CD14-positive monocyte (primary cell): ENCODE measurements at regions not wholly inside any gene's neighbourhood (a gene's known extent, or its start where the extent isn't known, plus 50 kb on each side); places are given as distances from the start of the nearest gene placed in this dataset.

Experiments used
- DNase-seq, 3 donors: peaks; one replicate each; pipeline ENCODE4 v3.0.0-alpha.2; 2011 to 2022
- H2AFZ ChIP-seq: 2 replicates; pipeline ENCODE4 v1.6.0; 2012; ENCODE audit warnings: mild to moderate bottlenecking, low read depth, low read length, inconsistent platforms; ENCODE audit not compliant: insufficient read depth, poor library complexity, severe bottlenecking
- H3K27ac ChIP-seq, 2 donors: 1 replicate in 1 of 2; 2 replicates in 1 of 2; pipeline ENCODE4 v1.5.1; 2012 to 2013; ENCODE audit warnings: low read length in 2 of 2, control low read depth in 1 of 2, inconsistent platforms in 1 of 2, low read depth in 1 of 2, mild to moderate bottlenecking in 1 of 2
- H3K27me3 ChIP-seq, 2 donors: one replicate each; pipeline versions ENCODE4 v1.6.0 to v1.6.1; 2011 to 2013; ENCODE audit warnings: low read length in 2 of 2; ENCODE audit not compliant: control insufficient read depth in 2 of 2, insufficient read depth in 2 of 2
- H3K36me3 ChIP-seq, 2 donors: replicated peaks in 1 of 2; 1 replicate in 1 of 2; 2 replicates in 1 of 2; pipeline versions ENCODE4 v1.5.1 to v1.6.1; 2012 to 2013; ENCODE audit warnings: low read length in 2 of 2, control low read depth in 1 of 2, inconsistent platforms in 1 of 2, mild to moderate bottlenecking in 1 of 2; ENCODE audit not compliant: insufficient read depth in 2 of 2, control insufficient read depth in 1 of 2
- H3K4me1 ChIP-seq, 2 donors: 1 replicate in 1 of 2; 2 replicates in 1 of 2; pipeline versions ENCODE4 v1.5.1 to v1.6.1; 2012 to 2013; ENCODE audit warnings: low read length in 2 of 2, control low read depth in 1 of 2, inconsistent platforms in 1 of 2, mild to moderate bottlenecking in 1 of 2, moderate library complexity in 1 of 2; ENCODE audit not compliant: insufficient read depth in 2 of 2, control insufficient read depth in 1 of 2
- H3K4me2 ChIP-seq: replicated peaks from 2 replicates; pipeline ENCODE3; 2012; ENCODE audit warnings: low read length, moderate library complexity, mild to moderate bottlenecking; ENCODE audit not compliant: poor library complexity, severe bottlenecking; ENCODE audit errors: extremely low read depth
- H3K4me3 ChIP-seq, 3 experiments: fragments of 200-600 bp in 1 of 3; sonication (generic) in 1 of 3; replicated peaks in 1 of 3; 1 replicate in 2 of 3; 2 replicates in 1 of 3; pipeline ENCODE4 v1.5.1; 2011 to 2013; ENCODE audit warnings: low read length in 3 of 3, mild to moderate bottlenecking in 3 of 3, control low read depth in 2 of 3, low read depth in 2 of 3, inconsistent platforms in 1 of 3, moderate library complexity in 1 of 3
- H3K79me2 ChIP-seq: 2 replicates; pipeline ENCODE4 v1.6.0; 2012; ENCODE audit warnings: mild to moderate bottlenecking, control low read depth, inconsistent platforms, low read length, moderate library complexity; ENCODE audit not compliant: insufficient read depth
- H3K9ac ChIP-seq: 2 replicates; pipeline ENCODE4 v1.6.0; 2017; ENCODE audit warnings: low read length, mild to moderate bottlenecking; ENCODE audit not compliant: insufficient read depth, poor library complexity, severe bottlenecking
- H3K9me3 ChIP-seq, 2 donors: replicated peaks in 1 of 2; 1 replicate in 1 of 2; 2 replicates in 1 of 2; pipeline versions ENCODE4 v1.5.1 to v1.6.1; 2012 to 2013; ENCODE audit warnings: low read length in 2 of 2, control low read depth in 1 of 2; ENCODE audit not compliant: control insufficient read depth in 1 of 2, insufficient read depth in 1 of 2
- H4K20me1 ChIP-seq: 2 replicates; pipeline ENCODE4 v1.6.0; 2012; ENCODE audit warnings: mild to moderate bottlenecking, low read length, control low read depth, moderate library complexity; ENCODE audit not compliant: insufficient read depth
- H3K27ac Mint-ChIP-seq, 7 donors: one replicate each; pipeline ENCODE4 v1.8.0; 2020; ENCODE audit warnings: mild to moderate bottlenecking in 7 of 7, mixed read lengths in 7 of 7, moderate library complexity in 6 of 7, inconsistent platforms in 2 of 7
- H3K27me3 Mint-ChIP-seq, 3 donors: one replicate each; pipeline ENCODE4 v1.8.0; 2021 to 2022; ENCODE audit warnings: low read depth in 3 of 3, mild to moderate bottlenecking in 3 of 3, mixed read lengths in 3 of 3, moderate library complexity in 3 of 3, inconsistent platforms in 1 of 3
- H3K36me3 Mint-ChIP-seq, 2 donors: one replicate each; pipeline ENCODE4 v1.8.0; 2020; ENCODE audit warnings: mixed read lengths in 2 of 2, inconsistent platforms in 1 of 2, mild to moderate bottlenecking in 1 of 2
- H3K4me1 Mint-ChIP-seq: one replicate; pipeline ENCODE4 v1.8.0; 2020; ENCODE audit warnings: mild to moderate bottlenecking, mixed read lengths
- H3K4me3 Mint-ChIP-seq, 2 donors: one replicate each; pipeline ENCODE4 v1.8.0; 2020; ENCODE audit warnings: mild to moderate bottlenecking in 2 of 2, mixed read lengths in 2 of 2, moderate library complexity in 1 of 2
- H3K9me3 Mint-ChIP-seq, 7 donors: one replicate each; pipeline ENCODE4 v1.8.0; 2020 to 2022; ENCODE audit warnings: mixed read lengths in 7 of 7, mild to moderate bottlenecking in 6 of 7, moderate library complexity in 6 of 7, inconsistent platforms in 2 of 7
- WGBS: methylation state at CpG from one replicate; pipeline ENCODE4 v1.1.5; 2013; ENCODE audit warnings: missing lambda C conversion rate; ENCODE audit not compliant: insufficient coverage; 5-methylcytosine and 5-hydroxymethylcytosine counted together
- intact Hi-C, 2 donors: fragments of 100-400 bp; cut with micrococcal nuclease; formaldehyde crosslinking; loops; one replicate each; pipeline versions ENCODE4 v1.15.0 to v1.15.1; 2023
- TF ChIP-seq, protein P1 (sequence below): fragments of 200-600 bp; IDR thresholded peaks from one replicate; pipeline ENCODE4 v1.8.0; 2022; ENCODE audit warnings: antibody characterized with exemption, mild to moderate bottlenecking

DNA sequence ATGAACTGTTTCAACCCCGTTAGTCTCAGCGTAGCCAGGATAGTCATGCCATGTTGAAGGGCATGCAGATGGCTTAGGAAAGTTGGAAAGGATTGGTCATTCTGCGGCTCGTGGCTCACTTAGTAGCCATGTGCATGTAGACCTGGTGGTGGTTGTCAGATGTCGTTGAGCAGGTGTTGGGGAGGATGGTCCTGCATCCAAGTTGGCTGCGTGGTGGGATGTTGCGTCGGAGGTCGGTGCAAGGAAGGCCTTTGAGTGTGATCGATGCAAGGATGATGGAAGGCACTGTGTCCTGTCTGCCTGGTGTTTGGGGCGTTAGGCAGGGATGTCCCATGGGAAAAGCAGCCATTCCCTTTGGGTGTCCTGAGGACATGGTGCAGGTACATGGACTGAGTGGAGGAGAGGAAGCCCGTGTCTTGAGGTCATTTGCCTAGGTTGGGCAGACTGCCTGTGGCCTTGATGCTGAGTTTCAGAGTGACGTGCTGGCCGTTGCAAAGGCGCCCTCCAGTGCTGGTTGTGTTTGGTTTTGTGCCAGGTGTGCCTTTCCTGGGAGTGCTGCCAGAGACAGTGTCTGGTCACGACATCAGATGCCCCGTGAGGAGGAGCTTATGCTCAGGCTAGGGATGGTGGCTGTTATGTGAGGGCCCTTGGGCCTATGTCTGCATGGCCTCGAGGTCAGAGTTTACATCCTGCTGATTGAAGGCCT, 103.4 kb downstream of the SNRPN start:
- peak overlapping the region in 1 of 3 experiments; percentile 23 for H3K4me3 ChIP-seq
- peaks cover 2 to 40% of the 10 kb centered on the region in 2 donors for H3K36me3 Mint-ChIP-seq
- H2AFZ ChIP-seq = no peak overlapping the region
- 93% methylated on average over 18 of the region's 18 CpGs for WGBS
- no peak for DNase-seq
- H3K27me3 ChIP-seq = no peaks in the 10 kb centered on the region
- H3K9ac ChIP-seq = no peak overlapping the region
- no peaks in the 10 kb centered on the region for H3K4me1 ChIP-seq
- TF ChIP-seq, protein P1, sequence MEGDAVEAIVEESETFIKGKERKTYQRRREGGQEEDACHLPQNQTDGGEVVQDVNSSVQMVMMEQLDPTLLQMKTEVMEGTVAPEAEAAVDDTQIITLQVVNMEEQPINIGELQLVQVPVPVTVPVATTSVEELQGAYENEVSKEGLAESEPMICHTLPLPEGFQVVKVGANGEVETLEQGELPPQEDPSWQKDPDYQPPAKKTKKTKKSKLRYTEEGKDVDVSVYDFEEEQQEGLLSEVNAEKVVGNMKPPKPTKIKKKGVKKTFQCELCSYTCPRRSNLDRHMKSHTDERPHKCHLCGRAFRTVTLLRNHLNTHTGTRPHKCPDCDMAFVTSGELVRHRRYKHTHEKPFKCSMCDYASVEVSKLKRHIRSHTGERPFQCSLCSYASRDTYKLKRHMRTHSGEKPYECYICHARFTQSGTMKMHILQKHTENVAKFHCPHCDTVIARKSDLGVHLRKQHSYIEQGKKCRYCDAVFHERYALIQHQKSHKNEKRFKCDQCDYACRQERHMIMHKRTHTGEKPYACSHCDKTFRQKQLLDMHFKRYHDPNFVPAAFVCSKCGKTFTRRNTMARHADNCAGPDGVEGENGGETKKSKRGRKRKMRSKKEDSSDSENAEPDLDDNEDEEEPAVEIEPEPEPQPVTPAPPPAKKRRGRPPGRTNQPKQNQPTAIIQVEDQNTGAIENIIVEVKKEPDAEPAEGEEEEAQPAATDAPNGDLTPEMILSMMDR = no peak
- peaks cover 100% of the 10 kb centered on the region in 2 donors for H3K9me3 ChIP-seq
- no peaks in the 10 kb centered on the region for H3K36me3 ChIP-seq
- no peaks in the 10 kb centered on the region for H4K20me1 ChIP-seq
- no peaks in the 10 kb centered on the region for H3K4me1 Mint-ChIP-seq
- no peak overlapping the region for H3K4me2 ChIP-seq
- H3K79me2 ChIP-seq = no peaks in the 10 kb centered on the region
- intact Hi-C loops = no loop called here
- H3K27me3 Mint-ChIP-seq = no peaks in the 10 kb centered on the region
- H3K27ac ChIP-seq = no peak overlapping the region
- H3K27ac Mint-ChIP-seq = peak overlapping the region in 1 of 7 donors; percentile 2
- no peak overlapping the region for H3K4me3 Mint-ChIP-seq
- peaks cover 84 to 100% (median 100%) of the 10 kb centered on the region in 7 donors for H3K9me3 Mint-ChIP-seq

DNA sequence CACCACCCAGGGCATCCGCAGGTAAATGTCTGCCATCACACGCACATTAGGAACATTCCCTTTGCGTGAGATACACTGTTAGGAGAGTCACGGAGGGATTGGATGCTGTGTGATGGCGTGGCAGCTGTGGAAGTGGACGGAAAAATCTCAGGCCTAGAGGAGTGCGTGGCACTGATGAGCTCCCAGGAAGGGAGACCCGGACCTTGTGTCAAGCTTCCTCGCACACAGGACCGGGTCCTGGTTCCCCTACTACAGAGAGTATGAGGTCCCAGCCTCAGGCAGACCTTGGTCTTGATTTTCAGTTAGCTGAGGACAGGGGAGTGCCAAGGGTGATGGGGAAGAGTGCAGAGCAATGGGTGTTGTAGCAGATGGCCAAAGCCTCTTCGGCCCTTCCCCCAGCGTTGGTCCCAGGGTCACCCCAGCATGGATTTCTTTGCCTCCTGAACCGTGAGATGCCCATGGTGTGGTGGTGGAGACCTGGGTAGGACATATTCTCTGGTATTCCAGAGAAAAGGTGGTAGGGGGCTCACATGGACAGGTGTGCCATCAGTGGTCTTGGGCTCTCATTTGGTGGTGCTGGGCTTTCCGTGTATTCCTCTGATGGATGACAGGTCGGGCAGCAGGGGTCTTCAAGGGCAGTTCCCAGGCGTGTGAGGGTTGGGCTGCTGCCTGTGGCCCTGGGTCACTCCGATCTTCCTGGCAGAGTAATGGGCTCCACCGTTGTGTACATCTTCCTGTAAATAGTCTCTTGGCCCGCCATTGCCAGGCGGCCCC, 105.1 kb downstream of the SNRPN start:
- WGBS = 91% methylated on average over 15 of the region's 20 CpGs
- no peak overlapping the region for H2AFZ ChIP-seq
- no peaks in the 10 kb centered on the region for H3K4me1 ChIP-seq
- H3K79me2 ChIP-seq = no peaks in the 10 kb centered on the region
- H3K27me3 ChIP-seq = no peaks in the 10 kb centered on the region
- intact Hi-C loops = no loop called here
- H4K20me1 ChIP-seq = no peaks in the 10 kb centered on the region
- no peaks in the 10 kb centered on the region for H3K36me3 ChIP-seq
- Mint-ChIP-seq H3K36me3 (peaks cover 2 to 44% of the 10 kb centered on the region in 2 donors), H3K27me3 (no peaks in the 10 kb centered on the region), H3K27ac (no peak overlapping the region), H3K9me3 (peaks cover 84 to 100% (median 100%) of the 10 kb centered on the region in 7 donors), H3K4me3 (no peak overlapping the region), H3K4me1 (no peaks in the 10 kb centered on the region)
- H3K4me2 ChIP-seq = no peak overlapping the region
- no peak for DNase-seq
- H3K4me3 ChIP-seq = peak overlapping the region in 1 of 3 experiments; percentile 0
- H3K9me3 ChIP-seq = peaks cover 100% of the 10 kb centered on the region in 2 donors
- TF ChIP-seq, protein P1 = no peak
- H3K27ac ChIP-seq = no peak overlapping the region
- H3K9ac ChIP-seq = no peak overlapping the region
